IPS-NIHi11 (cell line): ENCODE measurements at regions not wholly inside any gene's neighbourhood (a gene's known extent, or its start where the extent isn't known, plus 50 kb on each side); places are given as distances from the start of the nearest gene placed in this dataset.
"Not testable (repeated sequence)": the region's sequence is repeated elsewhere in the genome, so short reads cannot be mapped to it uniquely, and the experiment has no call there.

Experiments
- DNase-seq: peaks from one replicate; pipeline ENCODE4 v3.0.0; 2012; ENCODE audit warnings: mixed read lengths, low spot score

- peak; percentile 13 for DNase-seq
These were observed 776.0 kb downstream of the C12orf50 start for GRCh38 chr12:87253157-87253556.

- no peak for DNase-seq
These were observed 782.5 kb downstream of the C12orf50 start for GRCh38 chr12:87246726-87247125.

- DNase-seq: no peak
These were observed 790.7 kb downstream of the C12orf50 start for GRCh38 chr12:87238466-87238865.

- DNase-seq: no peak
These were observed 794.3 kb downstream of the C12orf50 start for GRCh38 chr12:87234898-87235297.

GRCh38 chr12:87233671-87234070 lies 795.5 kb downstream of the C12orf50 start:
- DNase-seq: no peak

- DNase-seq: no peak
These were observed 797.4 kb downstream of the C12orf50 start for GRCh38 chr12:87231818-87232217.

- DNase-seq: no peak
These were observed 798.8 kb downstream of the C12orf50 start for GRCh38 chr12:87230441-87230840.

- DNase-seq: no peak
These were observed 802.0 kb downstream of the C12orf50 start for GRCh38 chr12:87227162-87227561.

GRCh38 chr12:87217491-87217890 lies 811.7 kb downstream of the C12orf50 start:
- no peak for DNase-seq

- no peak for DNase-seq
These were observed 812.8 kb downstream of the C12orf50 start for GRCh38 chr12:87216436-87216835.

- no peak for DNase-seq
These were observed 827.0 kb downstream of the C12orf50 start for GRCh38 chr12:87202189-87202588.

- no peak for DNase-seq
These were observed 827.6 kb downstream of the C12orf50 start for GRCh38 chr12:87201598-87201997.

GRCh38 chr12:87200289-87200979 lies 828.8 kb downstream of the C12orf50 start:
- DNase-seq: no peak

- no peak for DNase-seq
These were observed 831.0 kb downstream of the C12orf50 start for GRCh38 chr12:87198181-87198580.

- DNase-seq: no peak
These were observed 832.9 kb downstream of the C12orf50 start for GRCh38 chr12:87196321-87196720.

GRCh38 chr12:87194389-87194788 lies 834.8 kb downstream of the C12orf50 start:
- DNase-seq: not testable (repeated sequence)

- no peak for DNase-seq
These were observed 843.8 kb downstream of the C12orf50 start for GRCh38 chr12:87185367-87185766.

GRCh38 chr12:87182696-87183233 lies 846.4 kb downstream of the C12orf50 start:
- DNase-seq: no peak

- DNase-seq: no peak
These were observed 857.8 kb downstream of the C12orf50 start for GRCh38 chr12:87171356-87171755.

GRCh38 chr12:87169010-87169409 lies 860.2 kb downstream of the C12orf50 start:
- DNase-seq: no peak

GRCh38 chr12:87165733-87166375 lies 863.3 kb downstream of the C12orf50 start:
- no peak for DNase-seq

GRCh38 chr12:87163122-87163521 lies 866.1 kb downstream of the C12orf50 start:
- DNase-seq: no peak

- DNase-seq: no peak
These were observed 868.2 kb downstream of the C12orf50 start for GRCh38 chr12:87160848-87161601.
